GM23338 (cell line): ENCODE measurements at regions not wholly inside any gene's neighbourhood (a gene's known extent, or its start where the extent isn't known, plus 50 kb on each side); places are given as distances from the start of the nearest gene placed in this dataset.

Experiments used
- POLR2AphosphoS5 ChIP-seq: IDR thresholded peaks from 2 replicates; pipeline ENCODE4 v1.6.1; 2016; ENCODE audit warnings: antibody characterized with exemption, low read depth
- ZNF114 ChIP-seq: fragments of 250-450 bp; sonication (Bioruptor Pico); IDR thresholded peaks from 2 replicates; pipeline ENCODE4 v1.5.0; 2020; ENCODE audit warnings: mild to moderate bottlenecking, moderate library complexity
- TF ChIP-seq, protein P1 (sequence below): fragments of 250-450 bp; sonication (Bioruptor Pico); IDR thresholded peaks from 2 replicates; pipeline ENCODE4 v1.5.0; 2020; ENCODE audit warnings: mild to moderate bottlenecking, moderate library complexity
- TF ChIP-seq, protein P2 (sequence below), 2 experiments: fragments of 200-600 bp in 1 of 2; sonication (generic) in 1 of 2; conservative IDR thresholded peaks; 2 replicates each; pipeline versions ENCODE4 v1.5.1 to v1.6.1; 2016 to 2017; ENCODE audit warnings: antibody characterized with exemption in 2 of 2, low read depth in 2 of 2, mild to moderate bottlenecking in 2 of 2, moderate library complexity in 1 of 2
- TF ChIP-seq, protein P3 (sequence below): IDR thresholded peaks from 2 replicates; pipeline ENCODE4 v1.6.1; 2016; ENCODE audit warnings: antibody characterized with exemption

DNA sequence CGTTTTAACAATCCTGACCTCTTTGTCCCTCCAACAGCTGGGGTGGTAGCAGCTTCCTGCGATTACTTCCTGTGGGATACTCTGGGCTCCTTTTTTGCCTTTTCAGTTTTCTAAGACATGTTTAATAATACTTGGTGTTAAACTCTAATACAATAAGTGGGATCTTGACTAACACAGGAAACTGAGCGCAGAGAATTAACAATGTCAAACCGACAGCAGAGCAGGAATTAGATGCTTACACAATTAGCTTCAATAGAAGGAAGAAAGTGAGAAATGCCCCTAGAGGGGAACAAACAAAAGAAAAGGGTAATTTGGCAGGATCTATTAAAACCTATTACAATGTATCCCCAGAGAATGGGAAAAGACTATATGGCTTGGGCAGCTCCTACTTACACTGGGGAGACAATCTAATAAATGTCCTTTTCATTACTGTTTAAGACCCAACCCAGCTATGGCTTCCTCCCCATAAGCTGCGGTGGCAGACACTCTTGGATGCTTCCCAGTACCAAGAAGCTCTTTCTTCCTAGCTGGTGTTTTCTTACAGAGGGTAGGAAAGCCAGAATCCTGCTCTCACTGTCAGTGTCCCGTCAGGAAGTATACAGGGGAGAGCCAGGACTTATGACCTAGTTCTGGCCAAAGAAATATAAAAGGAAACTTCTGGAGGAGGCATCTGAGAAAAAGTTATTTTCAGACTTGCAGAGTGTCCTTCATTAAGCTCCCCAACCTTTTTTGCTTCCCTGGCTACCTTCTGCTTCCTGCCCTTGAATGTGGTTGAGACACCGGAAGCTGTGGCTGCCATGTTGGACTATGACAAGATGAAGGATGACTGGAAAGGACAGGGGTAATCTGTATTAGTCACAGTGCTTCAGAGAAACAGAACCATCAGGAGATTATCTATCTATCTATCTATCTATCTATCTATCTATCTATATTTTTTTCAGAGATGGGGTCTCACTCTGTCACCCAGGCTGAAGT lies 194.1 kb upstream of the KBTBD8 start (continued):
- TF ChIP-seq, protein P1, sequence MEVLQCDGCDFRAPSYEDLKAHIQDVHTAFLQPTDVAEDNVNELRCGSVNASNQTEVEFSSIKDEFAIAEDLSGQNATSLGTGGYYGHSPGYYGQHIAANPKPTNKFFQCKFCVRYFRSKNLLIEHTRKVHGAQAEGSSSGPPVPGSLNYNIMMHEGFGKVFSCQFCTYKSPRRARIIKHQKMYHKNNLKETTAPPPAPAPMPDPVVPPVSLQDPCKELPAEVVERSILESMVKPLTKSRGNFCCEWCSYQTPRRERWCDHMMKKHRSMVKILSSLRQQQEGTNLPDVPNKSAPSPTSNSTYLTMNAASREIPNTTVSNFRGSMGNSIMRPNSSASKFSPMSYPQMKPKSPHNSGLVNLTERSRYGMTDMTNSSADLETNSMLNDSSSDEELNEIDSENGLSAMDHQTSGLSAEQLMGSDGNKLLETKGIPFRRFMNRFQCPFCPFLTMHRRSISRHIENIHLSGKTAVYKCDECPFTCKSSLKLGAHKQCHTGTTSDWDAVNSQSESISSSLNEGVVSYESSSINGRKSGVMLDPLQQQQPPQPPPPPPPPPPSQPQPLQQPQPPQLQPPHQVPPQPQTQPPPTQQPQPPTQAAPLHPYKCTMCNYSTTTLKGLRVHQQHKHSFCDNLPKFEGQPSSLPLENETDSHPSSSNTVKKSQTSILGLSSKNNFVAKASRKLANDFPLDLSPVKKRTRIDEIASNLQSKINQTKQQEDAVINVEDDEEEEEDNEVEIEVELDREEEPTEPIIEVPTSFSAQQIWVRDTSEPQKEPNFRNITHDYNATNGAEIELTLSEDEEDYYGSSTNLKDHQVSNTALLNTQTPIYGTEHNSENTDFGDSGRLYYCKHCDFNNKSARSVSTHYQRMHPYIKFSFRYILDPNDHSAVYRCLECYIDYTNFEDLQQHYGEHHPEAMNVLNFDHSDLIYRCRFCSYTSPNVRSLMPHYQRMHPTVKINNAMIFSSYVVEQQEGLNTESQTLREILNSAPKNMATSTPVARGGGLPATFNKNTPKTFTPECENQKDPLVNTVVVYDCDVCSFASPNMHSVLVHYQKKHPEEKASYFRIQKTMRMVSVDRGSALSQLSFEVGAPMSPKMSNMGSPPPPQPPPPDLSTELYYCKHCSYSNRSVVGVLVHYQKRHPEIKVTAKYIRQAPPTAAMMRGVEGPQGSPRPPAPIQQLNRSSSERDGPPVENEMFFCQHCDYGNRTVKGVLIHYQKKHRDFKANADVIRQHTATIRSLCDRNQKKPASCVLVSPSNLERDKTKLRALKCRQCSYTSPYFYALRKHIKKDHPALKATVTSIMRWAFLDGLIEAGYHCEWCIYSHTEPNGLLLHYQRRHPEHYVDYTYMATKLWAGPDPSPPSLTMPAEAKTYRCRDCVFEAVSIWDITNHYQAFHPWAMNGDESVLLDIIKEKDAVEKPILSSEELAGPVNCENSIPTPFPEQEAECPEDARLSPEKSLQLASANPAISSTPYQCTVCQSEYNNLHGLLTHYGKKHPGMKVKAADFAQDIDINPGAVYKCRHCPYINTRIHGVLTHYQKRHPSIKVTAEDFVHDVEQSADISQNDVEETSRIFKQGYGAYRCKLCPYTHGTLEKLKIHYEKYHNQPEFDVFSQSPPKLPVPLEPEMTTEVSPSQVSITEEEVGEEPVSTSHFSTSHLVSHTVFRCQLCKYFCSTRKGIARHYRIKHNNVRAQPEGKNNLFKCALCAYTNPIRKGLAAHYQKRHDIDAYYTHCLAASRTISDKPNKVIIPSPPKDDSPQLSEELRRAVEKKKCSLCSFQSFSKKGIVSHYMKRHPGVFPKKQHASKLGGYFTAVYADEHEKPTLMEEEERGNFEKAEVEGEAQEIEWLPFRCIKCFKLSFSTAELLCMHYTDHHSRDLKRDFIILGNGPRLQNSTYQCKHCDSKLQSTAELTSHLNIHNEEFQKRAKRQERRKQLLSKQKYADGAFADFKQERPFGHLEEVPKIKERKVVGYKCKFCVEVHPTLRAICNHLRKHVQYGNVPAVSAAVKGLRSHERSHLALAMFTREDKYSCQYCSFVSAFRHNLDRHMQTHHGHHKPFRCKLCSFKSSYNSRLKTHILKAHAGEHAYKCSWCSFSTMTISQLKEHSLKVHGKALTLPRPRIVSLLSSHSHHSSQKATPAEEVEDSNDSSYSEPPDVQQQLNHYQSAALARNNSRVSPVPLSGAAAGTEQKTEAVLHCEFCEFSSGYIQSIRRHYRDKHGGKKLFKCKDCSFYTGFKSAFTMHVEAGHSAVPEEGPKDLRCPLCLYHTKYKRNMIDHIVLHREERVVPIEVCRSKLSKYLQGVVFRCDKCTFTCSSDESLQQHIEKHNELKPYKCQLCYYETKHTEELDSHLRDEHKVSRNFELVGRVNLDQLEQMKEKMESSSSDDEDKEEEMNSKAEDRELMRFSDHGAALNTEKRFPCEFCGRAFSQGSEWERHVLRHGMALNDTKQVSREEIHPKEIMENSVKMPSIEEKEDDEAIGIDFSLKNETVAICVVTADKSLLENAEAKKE: no peak
- TF ChIP-seq ZNF114 (no peak), POLR2AphosphoS5 (no peak)
- TF ChIP-seq, protein P2, sequence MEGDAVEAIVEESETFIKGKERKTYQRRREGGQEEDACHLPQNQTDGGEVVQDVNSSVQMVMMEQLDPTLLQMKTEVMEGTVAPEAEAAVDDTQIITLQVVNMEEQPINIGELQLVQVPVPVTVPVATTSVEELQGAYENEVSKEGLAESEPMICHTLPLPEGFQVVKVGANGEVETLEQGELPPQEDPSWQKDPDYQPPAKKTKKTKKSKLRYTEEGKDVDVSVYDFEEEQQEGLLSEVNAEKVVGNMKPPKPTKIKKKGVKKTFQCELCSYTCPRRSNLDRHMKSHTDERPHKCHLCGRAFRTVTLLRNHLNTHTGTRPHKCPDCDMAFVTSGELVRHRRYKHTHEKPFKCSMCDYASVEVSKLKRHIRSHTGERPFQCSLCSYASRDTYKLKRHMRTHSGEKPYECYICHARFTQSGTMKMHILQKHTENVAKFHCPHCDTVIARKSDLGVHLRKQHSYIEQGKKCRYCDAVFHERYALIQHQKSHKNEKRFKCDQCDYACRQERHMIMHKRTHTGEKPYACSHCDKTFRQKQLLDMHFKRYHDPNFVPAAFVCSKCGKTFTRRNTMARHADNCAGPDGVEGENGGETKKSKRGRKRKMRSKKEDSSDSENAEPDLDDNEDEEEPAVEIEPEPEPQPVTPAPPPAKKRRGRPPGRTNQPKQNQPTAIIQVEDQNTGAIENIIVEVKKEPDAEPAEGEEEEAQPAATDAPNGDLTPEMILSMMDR (conservative IDR thresholded peaks at IDR 0.05; ENCODE audit: low read depth in 2 of 2): no peak
- TF ChIP-seq, protein P3, sequence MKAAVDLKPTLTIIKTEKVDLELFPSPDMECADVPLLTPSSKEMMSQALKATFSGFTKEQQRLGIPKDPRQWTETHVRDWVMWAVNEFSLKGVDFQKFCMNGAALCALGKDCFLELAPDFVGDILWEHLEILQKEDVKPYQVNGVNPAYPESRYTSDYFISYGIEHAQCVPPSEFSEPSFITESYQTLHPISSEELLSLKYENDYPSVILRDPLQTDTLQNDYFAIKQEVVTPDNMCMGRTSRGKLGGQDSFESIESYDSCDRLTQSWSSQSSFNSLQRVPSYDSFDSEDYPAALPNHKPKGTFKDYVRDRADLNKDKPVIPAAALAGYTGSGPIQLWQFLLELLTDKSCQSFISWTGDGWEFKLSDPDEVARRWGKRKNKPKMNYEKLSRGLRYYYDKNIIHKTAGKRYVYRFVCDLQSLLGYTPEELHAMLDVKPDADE: no peak
